GM12878 (cell line): ENCODE measurements at regions not wholly inside any gene's neighbourhood (a gene's known extent, or its start where the extent isn't known, plus 50 kb on each side); places are given as distances from the start of the nearest gene placed in this dataset.

Experiments
- ATAC-seq: fragments of 200-7000 bp; cut with Tn5 transposase; 3 replicates; pipeline ENCODE4 v1.9.1; 2020; ENCODE audit warnings: mild to moderate bottlenecking, moderate library complexity
- BruUV-seq: library from RNA; stranded (reverse); fragments of 400-500 nt; replicated peaks from 2 replicates; lab custom pipeline; 2021; lab: Mats Ljungman, UMichigan
- CTCF ChIA-PET: fragments of 300-600 bp; sonication (Branson Sonifier 250); formaldehyde crosslinking; extraction: SDS; loops from one replicate; lab custom pipeline; 2021; ENCODE audit warnings: inconsistent platforms; lab: Yijun Ruan, JAX
- POLR2A ChIA-PET: fragments of 350-600 bp; formaldehyde crosslinking; extraction: SDS; loops from one replicate; lab custom pipeline; 2021; ENCODE audit warnings: inconsistent platforms; lab: Charles Lee
- RAD21 ChIA-PET: fragments of 300-600 bp; sonication (Branson Sonifier 250); formaldehyde crosslinking; loops from one replicate; lab custom pipeline; 2023; ENCODE audit warnings: antibody characterized with exemption; ENCODE audit not compliant: unreplicated experiment; lab: Charles Lee
- SMC1A ChIA-PET: fragments of 300-600 bp; sonication (Branson Sonifier 250); formaldehyde crosslinking; loops from one replicate; lab custom pipeline; 2023; ENCODE audit not compliant: unreplicated experiment, uncharacterized antibody; lab: Charles Lee
- DNase-seq: peaks from one replicate; pipeline ENCODE4 v3.0.0-alpha.2; 2011; ENCODE audit warnings: low read depth, low spot score
- FAIRE-seq: peaks from 3 replicates; lab custom pipeline; 2011; peaks lifted over from hg19 to GRCh38; lab: Jason Lieb, UNC
- H2AFZ ChIP-seq: 2 replicates; pipeline ENCODE4 v1.6.0; 2011; ENCODE audit warnings: low read depth, low read length, control low read depth; ENCODE audit not compliant: control insufficient read depth
- H3K27ac ChIP-seq: 2 replicates; pipeline ENCODE4 v1.5.1; 2011; ENCODE audit warnings: control low read depth; ENCODE audit not compliant: control insufficient read depth, insufficient read depth
- H3K27me3 ChIP-seq, 2 experiments: replicated peaks in 1 of 2; 2 replicates each; pipeline versions ENCODE4 v1.6.0 to v1.6.1; 2011; ENCODE audit warnings: low read length in 1 of 2; ENCODE audit not compliant: control insufficient read depth in 2 of 2, insufficient read depth in 2 of 2
- H3K36me3 ChIP-seq, 2 experiments: 2 replicates each; pipeline ENCODE4 v1.5.1; 2011; ENCODE audit warnings: low read length in 1 of 2; ENCODE audit not compliant: control insufficient read depth in 2 of 2, insufficient read depth in 2 of 2
- H3K4me1 ChIP-seq: 2 replicates; pipeline ENCODE4 v1.6.1; 2011; ENCODE audit warnings: mild to moderate bottlenecking, low read length, moderate library complexity, mixed read lengths; ENCODE audit not compliant: control insufficient read depth, insufficient read depth
- H3K4me2 ChIP-seq: 2 replicates; pipeline ENCODE4 v1.6.0; 2011; ENCODE audit warnings: control low read depth; ENCODE audit not compliant: control insufficient read depth, insufficient read depth
- H3K4me3 ChIP-seq: fragments of 200-600 bp; sonication (generic); 2 replicates; pipeline ENCODE4 v1.5.1; 2016
- H3K79me2 ChIP-seq: 2 replicates; pipeline ENCODE4 v1.6.0; 2011; ENCODE audit warnings: low read length; ENCODE audit not compliant: control insufficient read depth, insufficient read depth
- H3K9ac ChIP-seq: 2 replicates; pipeline ENCODE4 v1.8.0; 2011; ENCODE audit warnings: low read length, control low read depth, mixed read lengths; ENCODE audit not compliant: control insufficient read depth, insufficient read depth
- H3K9me3 ChIP-seq: replicated peaks from 3 replicates; pipeline ENCODE4 v1.5.1; 2011; ENCODE audit warnings: mild to moderate bottlenecking, low read length; ENCODE audit not compliant: control insufficient read depth, insufficient read depth
- H4K20me1 ChIP-seq: 2 replicates; pipeline ENCODE4 v1.6.0; 2011; ENCODE audit not compliant: control insufficient read depth, insufficient read depth
- BCL11A ChIP-seq: IDR thresholded peaks from 2 replicates; pipeline ENCODE4 v1.6.1; 2011; ENCODE audit warnings: low read depth, low read length
- BCL3 ChIP-seq: IDR thresholded peaks from 2 replicates; pipeline ENCODE4 v1.6.1; 2011; ENCODE audit warnings: borderline replicate concordance, low read depth, mild to moderate bottlenecking, moderate library complexity, low read length; ENCODE audit not compliant: insufficient read depth, poor library complexity, severe bottlenecking
- E4F1 ChIP-seq: fragments of 450-650 bp; IDR thresholded peaks from 2 replicates; pipeline ENCODE4 v1.6.1; 2018; ENCODE audit warnings: borderline replicate concordance, mild to moderate bottlenecking; ENCODE audit not compliant: partially characterized antibody
- IKZF1 ChIP-seq: fragments of 450-650 bp; conservative IDR thresholded peaks from 2 replicates; pipeline ENCODE4 v1.6.1; 2017; ENCODE audit warnings: antibody characterized with exemption, mild to moderate bottlenecking
- MAX ChIP-seq: IDR thresholded peaks from 2 replicates; pipeline ENCODE4 v1.6.1; 2012; ENCODE audit warnings: low read depth, low read length, improper control_type of control experiment
- MEF2A ChIP-seq: IDR thresholded peaks from 2 replicates; pipeline ENCODE4 v1.6.1; 2011; ENCODE audit warnings: low read depth, mild to moderate bottlenecking, low read length, moderate library complexity; ENCODE audit not compliant: insufficient read depth
- MEF2B ChIP-seq: fragments of 450-650 bp; IDR thresholded peaks from 2 replicates; pipeline ENCODE4 v1.6.1; 2018; ENCODE audit warnings: mild to moderate bottlenecking, moderate library complexity; ENCODE audit not compliant: partially characterized antibody, poor library complexity, severe bottlenecking
- MXI1 ChIP-seq: fragments of 150-350 bp; IDR thresholded peaks from 2 replicates; pipeline ENCODE4 v1.6.1; 2011; ENCODE audit warnings: low read depth, mild to moderate bottlenecking, inconsistent platforms, low read length, improper control_type of control experiment
- SP1 ChIP-seq: IDR thresholded peaks from one replicate; pipeline ENCODE4 v1.6.1; 2011; ENCODE audit warnings: low read depth, low read length
- USF2 ChIP-seq: IDR thresholded peaks from 2 replicates; pipeline ENCODE4 v1.6.1; 2011; ENCODE audit warnings: low read depth, low read length, improper control_type of control experiment, borderline replicate concordance
- ZBTB33 ChIP-seq: fragments of 450-650 bp; IDR thresholded peaks from 2 replicates; pipeline ENCODE4 v1.6.1; 2017; ENCODE audit warnings: mild to moderate bottlenecking
- ZZZ3 ChIP-seq: IDR thresholded peaks from 2 replicates; pipeline ENCODE4 v1.6.1; 2011; ENCODE audit warnings: low read depth; ENCODE audit not compliant: control insufficient read depth, insufficient read length
- WGBS: methylation state at CpG from one replicate; pipeline ENCODE4 v1.1.6; 2016; ENCODE audit warnings: low lambda C conversion rate; ENCODE audit not compliant: insufficient replicate concordance, insufficient coverage; ENCODE audit errors: missing lambda C conversion rate; 5-methylcytosine and 5-hydroxymethylcytosine counted together
- in situ Hi-C: fragments of 300-500 bp; cut with MboI; formaldehyde crosslinking; loops from 9 replicates; pipeline ENCODE4 v1.14.3; 2018; ENCODE audit warnings: mixed read lengths
- intact Hi-C: fragments of 100-400 bp; cut with micrococcal nuclease; formaldehyde crosslinking; loops from one replicate; pipeline ENCODE4 v1.14.2; 2022; ENCODE audit not compliant: unreplicated experiment

- ChIA-PET POLR2A (no interaction called here), RAD21 (no interaction called here), SMC1A (no interaction called here), CTCF (no interaction called here)
- BruUV-seq, result no TSS peak
- TF ChIP-seq USF2 (no peak), MEF2B (no peak), IKZF1 (no peak), ZZZ3 (no peak), MEF2A (no peak), SP1 (no peak), ZBTB33 (no peak), E4F1 (no peak), MXI1 (no peak), BCL11A (no peak), BCL3 (no peak), MAX (no peak)
- 91% methylated on average over 16 of the region's 16 CpGs for WGBS
- DNase-seq (no peak), FAIRE-seq (no peak), ATAC-seq (no peak)
- Histone ChIP-seq H3K79me2 (no peaks in the 10 kb centered on the region), H3K9ac (no peak overlapping the region), H3K36me3 (no peaks in the 10 kb centered on the region), H3K27ac (no peak overlapping the region), H2AFZ (no peak overlapping the region), H4K20me1 (no peaks in the 10 kb centered on the region), H3K9me3 (no peaks in the 10 kb centered on the region), H3K4me1 (peaks cover 5% of the 10 kb centered on the region), H3K4me2 (no peak overlapping the region), H3K27me3 (no peaks in the 10 kb centered on the region), H3K4me3 (no peak overlapping the region)
- intact Hi-C loops, result loop anchor here (5.0 kb wide), 1 partner anchor 44 kb away; no protein-coding TSS in a partner anchor
- in situ Hi-C loops, result no loop called here
Measured at GRCh38 chr2:9693646-9694045, 62.8 kb upstream of the YWHAQ start.
